GM19351 (cell line): ENCODE measurements at regions not wholly inside any gene's neighbourhood (a gene's known extent, or its start where the extent isn't known, plus 50 kb on each side); places are given as distances from the start of the nearest gene placed in this dataset.

Source experiments
- ATAC-seq: cut with Tn5 transposase; IDR thresholded peaks from one replicate; pipeline ENCODE4 v1.9.1; 2021; ENCODE audit warnings: mild to moderate bottlenecking, moderate library complexity; ENCODE audit not compliant: unreplicated experiment

DNA sequence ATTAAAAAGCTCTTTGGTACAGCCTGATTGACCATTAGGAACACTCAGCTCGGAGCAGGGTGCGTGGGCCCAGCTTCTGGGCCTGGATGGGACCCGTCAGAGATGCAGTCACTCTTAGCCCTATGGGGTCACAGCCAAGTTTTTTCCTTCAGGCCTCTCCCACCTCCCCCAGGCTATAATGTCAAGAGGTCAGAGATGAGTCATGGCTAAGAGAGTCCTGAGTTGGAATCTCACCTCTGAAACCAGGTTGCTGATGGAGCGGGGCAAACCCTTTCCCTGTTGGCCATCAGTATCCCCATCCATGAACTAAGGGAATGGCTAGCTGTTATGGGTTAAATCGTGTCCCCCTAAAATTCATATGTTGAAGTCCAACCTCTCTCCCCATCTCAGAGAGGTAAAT is 195.9 kb upstream of the POU3F1 start:
- no peak for ATAC-seq

DNA sequence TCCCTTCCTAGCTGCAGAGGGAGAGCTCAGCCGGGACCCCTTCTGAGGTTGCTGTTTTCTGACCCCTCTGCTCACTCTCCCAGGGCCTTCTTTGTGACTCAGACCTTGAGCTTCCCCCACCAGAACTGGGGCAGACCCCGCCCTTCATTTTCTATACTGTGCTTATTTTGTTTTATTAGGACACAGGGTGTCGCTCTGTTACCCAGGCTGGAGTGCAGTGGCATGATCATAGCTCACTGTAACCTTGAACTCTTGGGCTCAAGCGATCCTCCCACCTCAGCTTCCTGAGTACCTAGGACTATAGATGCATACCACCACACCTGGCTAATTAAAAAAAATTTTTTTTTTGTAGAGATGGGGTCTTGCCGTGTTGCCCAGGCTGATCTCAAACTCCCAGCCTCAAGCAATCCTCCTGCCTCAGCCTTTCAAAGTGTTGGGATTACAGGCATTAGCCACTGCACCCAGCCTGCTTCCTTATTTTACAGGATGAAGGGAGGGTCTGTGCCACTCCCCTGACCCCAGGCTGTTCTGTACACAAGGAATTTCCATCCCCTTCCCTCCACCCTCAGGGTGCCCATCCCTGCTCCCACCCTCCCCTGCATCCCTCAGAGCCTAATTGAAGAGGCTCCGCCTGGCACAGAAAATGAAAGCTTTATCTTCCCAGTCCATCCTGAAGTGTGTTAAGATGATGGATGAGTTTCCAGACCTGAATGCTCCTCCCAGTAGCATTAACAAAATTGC is 195.2 kb upstream of the POU3F1 start:
- no peak for ATAC-seq

DNA sequence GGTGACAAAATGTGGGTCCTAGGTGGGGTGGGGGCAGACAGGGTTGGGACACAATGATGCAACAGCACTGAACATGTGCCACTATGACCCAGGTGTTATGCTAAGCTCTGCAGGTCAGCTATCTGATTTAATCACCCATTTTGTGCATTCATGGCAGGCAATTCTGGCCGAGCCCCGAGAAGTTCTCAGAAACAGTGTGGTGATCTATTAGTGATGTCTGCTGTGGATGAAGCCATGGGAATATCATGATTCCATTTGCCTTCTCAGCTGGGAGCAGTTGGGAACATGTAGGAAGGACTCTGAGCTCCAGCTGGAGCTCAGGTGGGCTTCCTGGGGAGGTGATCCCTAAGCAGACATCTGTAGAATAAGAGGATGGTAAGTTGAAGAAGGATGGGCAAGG is 194.0 kb upstream of the POU3F1 start:
- no peak for ATAC-seq

DNA sequence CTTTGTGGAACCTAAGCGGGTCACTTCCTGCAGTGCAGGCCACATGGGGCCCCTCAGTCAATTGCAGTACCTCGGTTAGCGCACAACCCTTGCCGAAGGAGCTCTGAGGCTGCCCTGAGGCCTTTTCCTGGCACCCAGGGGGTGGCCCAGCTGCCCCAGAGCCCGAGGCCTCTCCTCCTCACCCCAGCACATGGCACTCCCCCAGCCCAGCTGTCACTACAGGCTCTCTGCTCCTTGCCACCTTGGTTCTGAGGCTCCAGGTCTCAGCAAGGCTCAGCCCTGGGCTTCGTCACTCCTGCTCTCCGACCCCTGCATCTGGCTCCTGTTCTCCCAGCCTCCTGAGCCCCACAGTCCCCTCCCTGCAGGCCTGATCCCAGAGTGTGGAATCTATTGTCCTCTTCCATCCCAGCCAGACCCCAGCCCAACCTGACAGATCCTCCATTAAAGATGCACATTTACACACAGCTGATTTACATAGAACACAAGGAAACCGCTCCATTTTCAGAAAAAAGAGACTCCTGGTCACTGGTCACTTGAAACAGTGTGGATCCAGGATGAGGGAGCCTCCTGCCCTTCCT is 192.8 kb upstream of the POU3F1 start:
- no peak for ATAC-seq

DNA sequence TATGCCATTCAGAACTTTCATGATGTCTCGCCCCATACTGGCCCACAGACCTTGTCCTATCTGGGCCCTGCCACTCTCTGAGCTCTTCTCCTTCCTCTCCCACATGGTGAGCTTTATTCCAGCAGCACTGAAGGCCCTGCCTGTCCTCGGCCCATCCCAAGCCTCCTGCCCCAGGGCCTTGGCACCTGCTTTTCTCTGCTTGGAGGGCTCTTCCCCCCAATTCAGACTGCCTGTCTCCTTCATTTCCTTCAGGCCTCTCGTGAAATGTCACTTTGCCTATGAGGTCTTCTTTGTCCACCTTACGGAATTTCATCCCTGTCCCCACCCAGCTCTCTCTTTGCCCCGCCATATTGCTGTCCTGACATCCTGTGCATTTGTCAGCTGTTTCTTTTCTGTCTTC is 191.7 kb upstream of the POU3F1 start:
- no peak for ATAC-seq

DNA sequence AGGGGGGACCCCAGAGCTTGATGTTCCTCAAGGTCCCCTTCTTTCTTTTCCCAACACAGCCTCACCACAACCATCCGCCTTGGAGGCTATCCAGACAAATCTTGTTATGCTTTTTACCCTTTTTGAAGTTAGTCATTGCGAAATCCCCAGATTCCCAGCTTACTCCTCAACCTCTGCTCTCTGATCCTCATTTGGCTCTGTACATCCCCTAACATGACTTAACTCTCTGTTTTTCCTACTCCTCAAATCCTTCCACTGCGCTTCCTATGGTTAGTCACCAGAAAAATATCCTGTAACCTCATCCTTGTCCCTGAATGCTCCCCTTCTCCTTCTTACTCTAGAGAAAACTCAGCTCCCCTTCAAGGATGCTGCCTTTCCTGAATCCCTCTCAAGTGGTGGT is 189.1 kb upstream of the POU3F1 start:
- ATAC-seq = no peak

DNA sequence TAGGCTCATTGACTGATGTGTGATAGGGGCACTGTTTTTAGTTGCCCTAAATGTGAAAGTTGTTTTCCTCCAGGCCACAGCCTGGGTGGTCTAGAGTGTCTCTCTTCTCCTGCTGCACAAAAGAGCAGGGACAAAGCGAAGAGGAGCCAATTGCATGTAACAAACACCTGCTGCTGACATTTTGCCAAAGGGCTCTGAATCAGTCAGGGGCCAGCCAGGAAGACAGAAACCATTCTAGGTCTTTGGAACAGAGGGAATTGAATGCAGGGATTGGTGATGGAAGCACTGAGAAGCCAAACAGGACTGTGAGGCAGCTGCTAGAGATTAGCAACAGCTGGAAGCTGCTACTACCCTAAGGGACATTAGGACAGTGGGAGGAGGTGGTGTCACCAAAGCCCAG is 185.3 kb upstream of the POU3F1 start:
- ATAC-seq = no peak

DNA sequence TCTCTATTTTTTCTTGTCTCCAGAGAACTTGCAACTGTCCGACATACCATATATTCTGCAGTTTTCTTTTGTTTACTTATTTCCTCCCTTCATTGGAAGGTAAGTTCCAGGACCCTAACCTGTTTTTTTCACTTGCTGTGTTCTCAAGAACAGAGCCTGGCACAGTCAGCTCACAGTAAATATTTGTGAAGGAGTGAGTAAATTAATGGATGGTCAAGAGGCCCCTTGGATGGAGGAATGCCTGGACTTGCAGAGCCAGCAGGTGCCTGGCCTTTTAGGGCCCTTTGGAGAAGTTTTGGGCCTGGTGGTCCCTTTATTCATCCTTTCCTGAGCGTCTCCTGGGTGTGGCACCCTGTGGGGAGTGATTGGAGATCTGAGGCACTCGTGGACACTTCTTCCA is 182.1 kb upstream of the POU3F1 start:
- no peak for ATAC-seq

DNA sequence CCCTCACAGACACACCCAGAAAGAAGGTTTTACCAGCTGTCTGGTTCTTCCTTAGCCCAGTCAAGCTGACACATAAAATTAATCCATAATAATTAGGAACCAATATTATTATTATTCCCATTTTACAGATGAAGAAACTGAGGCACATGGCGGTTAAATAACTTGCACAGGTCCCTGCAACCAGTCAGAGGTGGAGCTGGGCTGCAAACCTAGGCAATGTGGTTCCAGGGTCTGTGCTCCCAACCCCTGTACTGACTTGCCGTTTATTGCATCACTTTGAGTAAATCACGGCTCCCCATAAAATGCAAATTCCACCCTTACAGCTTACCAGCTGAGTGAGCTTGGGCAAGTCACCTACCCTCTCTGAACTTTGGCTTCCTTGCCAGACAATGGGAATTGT is 179.2 kb upstream of the POU3F1 start:
- ATAC-seq = no peak

DNA sequence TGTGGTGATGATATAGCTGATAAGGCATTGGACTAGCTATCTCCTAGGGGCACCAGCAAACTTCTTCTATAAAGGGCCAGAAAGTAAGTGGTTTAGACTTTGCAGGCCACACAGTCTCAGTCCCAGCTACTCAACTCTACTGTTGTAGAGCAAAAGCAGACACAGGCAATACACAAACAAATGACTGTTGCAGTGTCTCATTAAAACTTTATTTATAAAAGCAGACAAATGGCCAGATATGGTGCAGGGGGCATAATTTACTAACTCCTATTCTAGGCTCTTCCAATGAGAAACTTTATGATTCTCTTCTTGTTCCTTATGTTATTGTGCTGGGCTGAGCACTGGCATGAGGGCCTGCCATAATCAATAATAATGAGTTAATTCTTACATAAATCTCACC is 176.8 kb upstream of the POU3F1 start:
- ATAC-seq = no peak

DNA sequence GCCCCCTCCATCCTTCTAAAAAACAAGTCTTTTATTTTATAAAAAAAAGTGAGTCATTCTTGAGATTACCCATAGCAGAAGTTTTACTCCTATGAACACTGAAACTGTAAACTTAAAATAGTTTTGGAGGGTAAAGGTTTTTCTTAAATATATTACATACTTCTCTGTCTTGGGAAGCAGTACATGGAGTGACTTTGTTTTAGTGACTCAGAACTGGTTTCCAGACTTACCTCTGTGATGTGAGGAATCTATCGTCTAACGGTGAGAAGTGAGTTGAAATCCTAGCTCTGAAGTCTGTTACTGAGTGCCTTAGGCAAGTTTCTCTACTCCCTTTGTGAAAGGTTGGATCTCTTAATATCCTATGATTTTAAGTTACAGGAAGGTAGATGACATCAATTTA is 176.3 kb upstream of the POU3F1 start:
- no peak for ATAC-seq

DNA sequence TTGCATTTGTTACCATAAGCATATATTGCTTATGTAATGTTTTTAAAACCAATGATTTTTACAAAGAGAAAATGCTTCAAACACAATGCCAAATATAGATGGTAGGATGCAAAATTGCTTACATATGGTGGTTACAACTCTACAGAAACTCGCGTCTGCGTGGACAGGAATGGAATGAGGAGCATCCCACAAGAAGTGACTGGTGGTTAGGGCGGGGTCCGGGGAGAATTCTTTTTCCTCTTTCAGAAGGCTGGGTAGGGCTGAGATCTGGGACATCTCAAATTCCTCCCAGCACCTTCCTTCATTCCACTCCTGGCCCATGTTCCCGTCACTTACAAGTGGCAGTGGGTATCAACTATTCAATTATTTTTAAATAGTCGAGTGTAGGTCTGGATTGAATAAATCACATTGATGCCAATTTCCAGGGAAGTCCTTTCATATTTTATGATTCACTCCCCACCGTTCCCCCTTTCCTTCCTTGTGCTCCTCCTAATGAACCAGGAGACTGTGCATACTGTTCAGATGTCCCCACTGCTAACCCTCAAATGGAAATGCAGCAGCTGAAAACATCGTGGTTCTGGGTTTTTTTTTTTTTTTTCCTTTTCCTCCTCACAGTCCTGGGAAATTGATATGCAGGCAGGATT is 174.5 kb upstream of the POU3F1 start:
- ATAC-seq = no peak

DNA sequence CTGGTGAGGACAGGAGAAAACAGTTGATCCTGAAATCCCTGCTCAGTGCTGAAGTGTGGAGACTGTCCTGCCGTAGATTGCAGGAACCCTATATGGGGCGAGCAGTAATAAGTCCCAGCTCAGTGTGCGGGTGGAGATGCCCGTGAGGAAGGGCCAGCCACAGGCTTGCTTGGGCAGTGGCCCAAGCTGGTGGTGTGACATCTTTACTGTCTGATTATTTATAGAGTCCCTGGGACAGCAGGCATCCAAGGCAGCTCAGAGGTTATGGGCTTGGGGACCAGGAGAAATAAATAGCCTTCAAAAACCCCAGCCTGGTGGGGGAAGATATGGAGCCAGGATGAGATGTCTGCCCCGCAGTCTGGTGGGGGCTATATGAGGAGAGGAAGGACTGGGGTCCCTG is 170.7 kb upstream of the POU3F1 start:
- ATAC-seq = no peak

DNA sequence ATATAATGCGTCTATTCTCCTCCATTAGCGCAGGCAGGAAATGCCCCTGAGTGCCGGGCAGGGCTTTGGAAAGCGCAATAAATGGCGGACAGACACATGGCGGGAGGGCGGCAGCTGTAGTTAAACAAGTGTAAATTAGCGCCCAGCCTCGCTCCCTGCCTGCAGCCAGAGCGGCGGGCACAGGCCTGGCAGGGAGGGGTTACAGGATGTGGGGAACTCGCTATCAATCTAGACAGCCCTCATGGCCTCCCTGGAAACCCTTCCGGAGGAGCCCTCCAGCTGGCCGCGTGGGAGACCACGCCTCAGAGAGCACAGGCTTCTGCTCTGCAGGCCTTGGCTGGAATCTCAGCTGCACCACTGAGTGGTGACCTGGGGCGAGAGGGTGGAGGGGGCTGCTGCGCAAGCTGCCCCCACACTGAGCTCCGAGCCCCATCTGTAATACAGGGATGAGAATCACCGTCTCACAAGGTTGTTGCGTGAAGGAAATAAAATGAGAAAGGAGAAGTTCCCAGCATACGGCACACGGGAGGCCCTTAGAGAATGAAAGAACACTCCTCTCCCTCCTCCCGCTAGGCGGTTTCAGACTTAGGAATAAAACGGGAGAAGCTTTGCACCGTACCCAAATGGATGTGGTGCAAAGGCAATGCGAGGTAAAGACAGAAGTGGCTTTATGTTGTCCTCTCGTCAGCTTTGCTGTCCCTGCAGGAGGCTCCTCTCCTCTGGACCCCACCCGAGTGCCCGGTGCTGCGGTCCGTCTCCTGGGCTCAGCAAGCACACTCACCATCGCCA is 167.2 kb upstream of the POU3F1 start:
- ATAC-seq = no peak

DNA sequence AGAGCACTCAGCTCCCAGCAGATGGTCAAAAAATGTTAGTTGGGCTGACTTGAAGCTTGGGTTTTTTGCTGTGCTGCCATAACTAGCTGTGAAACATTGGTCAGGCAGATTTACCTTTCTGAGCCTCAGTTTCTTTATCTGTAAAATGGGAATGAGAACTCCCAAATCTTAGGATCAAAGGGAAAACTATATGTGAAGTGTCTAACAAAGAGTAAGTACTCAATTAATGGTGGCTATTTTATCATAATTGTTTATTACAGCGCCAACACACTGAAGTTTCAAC is 164.2 kb upstream of the POU3F1 start:
- ATAC-seq = no peak

DNA sequence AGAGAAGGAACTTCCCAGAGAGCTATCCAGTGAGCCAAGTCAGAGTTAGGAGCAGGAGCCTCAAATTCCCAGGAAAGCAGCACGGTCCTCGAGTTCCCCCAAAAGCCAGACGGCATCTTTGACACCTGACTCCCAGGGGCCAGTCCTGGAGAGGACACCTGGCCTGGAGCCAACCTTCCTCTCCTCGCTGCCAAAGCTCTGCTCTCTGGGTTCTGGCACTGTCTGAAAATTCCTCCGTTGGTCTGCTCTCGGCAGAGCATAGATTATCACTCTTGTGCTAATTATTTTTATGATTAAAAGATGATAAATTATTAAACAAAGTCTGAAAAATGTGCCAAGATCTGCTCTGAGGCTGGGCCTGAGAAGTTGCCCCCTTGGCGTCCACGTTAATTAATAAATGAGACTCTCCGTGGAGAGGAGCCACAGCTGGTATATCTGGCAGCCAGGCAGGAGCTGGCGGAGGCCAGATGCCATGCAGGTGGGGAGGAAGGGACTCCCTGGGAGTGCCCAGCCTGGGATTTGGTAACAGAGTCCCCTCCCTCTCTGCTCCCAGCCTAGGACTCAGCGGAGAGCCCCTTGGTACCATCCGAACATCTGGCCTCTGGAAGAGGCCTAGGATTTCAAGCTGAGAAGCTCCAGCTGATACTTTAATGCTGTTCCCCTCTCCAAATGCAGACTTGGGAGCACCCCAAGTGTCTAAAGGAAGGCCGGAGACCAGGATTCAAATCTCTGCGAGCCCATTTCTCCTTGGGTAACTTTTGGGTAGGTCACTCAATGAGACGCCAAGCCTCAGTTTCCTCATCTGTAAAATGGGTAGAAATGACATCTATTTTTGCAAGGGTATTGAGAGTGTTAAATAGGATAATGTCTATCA is 163.7 kb upstream of the POU3F1 start:
- no peak for ATAC-seq

DNA sequence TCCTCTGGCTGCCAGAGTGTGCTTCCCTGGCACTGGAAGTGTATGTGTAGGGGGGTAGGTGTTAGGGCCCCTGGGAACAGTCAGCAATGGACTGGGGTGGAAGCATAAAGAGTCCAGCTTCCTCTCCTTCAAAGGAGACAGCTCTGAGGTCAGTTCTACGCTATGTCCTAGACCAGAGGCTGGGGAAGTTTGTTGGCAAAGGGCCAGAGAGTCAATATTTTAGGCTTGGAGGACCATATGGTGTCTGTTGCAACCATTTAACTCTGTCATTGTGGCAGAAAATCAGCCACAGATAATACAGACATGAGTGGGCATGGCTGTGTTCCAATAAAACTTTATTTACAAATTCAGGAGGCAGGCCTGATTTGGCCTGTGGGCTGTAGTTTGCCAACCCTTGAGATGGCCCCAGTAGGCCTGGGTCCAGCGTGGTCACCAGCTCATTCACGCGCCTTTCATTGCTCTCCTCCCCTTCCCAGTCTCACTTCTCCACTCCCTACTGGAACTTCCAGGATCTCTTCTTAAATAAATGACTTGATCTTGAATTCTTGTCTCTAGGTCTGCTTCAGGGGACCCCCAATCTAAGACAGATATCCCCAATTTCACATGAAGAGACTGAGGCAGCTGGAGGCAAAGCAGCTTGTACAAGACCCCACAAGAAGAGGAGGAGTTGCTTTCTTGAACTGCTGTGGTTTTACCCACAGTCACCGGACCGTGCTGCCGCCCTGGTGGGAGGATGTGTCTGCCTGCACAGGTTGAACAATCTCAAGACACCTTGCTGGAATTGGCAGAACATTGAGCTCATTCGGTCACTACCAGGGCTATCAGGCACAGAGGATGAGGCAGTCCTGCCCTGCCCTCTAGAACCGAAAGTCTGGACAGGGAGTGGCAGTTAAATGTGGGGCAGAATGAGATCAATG is 162.4 kb upstream of the POU3F1 start:
- no peak for ATAC-seq

DNA sequence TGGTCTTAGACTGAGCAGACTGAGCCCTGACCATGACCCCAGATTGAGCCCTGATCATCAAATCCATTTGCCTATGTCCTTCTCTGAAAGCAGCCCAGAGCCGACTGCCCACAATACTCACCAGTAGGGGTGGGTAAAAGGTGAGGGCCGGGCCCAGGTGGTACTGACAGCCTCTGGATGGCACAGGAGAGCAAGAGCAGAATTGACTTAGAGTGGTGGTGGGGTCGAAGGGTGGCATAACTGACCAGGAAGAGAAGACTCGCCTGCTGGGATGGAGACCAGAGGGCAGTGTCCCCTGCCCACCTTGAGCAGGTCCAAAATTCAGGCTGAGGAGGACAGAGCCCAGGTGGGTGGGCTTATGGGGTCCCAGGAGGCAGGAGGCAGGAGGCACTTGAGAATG is 161.3 kb upstream of the POU3F1 start:
- no peak for ATAC-seq

DNA sequence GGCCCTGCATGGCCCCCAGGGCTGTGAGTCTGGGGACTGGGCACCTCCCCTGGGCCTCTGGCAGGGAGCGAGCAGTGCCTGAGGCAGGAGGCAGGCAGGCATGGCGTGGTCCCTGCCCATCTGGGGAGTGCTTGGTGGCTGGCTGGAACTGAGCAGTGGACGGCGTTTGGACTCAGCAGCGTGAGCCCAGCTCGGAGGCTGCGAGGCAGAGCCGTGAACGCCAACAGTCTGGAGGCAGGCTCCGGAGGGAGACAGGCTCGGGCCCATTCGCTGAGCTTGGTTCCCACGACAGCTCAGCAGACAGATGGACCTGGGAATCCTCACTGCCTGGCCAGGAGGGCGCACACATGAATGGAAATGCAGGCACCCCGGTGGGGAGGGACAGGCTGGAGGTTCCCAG is 160.7 kb upstream of the POU3F1 start:
- ATAC-seq = no peak

DNA sequence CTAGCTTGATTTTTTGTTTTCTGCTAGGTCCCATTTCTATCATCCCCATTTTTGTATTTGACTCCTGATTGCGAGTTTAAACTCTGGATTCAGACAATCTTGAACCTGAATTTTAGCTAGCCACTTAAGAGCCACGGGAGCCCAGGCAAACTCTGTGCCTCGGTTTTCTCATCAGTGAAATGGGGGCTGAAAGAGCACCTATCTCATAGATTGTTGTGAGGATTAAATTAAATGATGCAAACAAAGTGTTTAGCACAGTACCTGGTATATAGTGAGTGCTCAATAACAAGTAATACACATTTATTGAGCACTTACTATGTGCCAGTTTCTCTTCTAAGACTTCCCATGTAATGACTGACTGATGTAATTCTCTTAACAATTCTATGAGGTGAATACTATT is 158.1 kb upstream of the POU3F1 start:
- ATAC-seq = no peak
